Upper lobe of right lung (tissue), 1 donor: ENCODE measurements at regions not wholly inside any gene's neighbourhood (a gene's known extent, or its start where the extent isn't known, plus 50 kb on each side); places are given as distances from the start of the nearest gene placed in this dataset.
A peak's percentile ranks its signal among the peaks of the same experiment; 100 is the strongest.

Source experiments
- ATAC-seq: fragments of 200-7000 bp; cut with Tn5 transposase; one replicate; pipeline ENCODE4 v1.9.1; 2020; ENCODE audit warnings: mild to moderate bottlenecking, moderate library complexity
- DNase-seq: peaks from one replicate; pipeline ENCODE4 v3.0.0-alpha.2; 2020
- H3K27ac ChIP-seq: fragments of 200-600 bp; one replicate; pipeline ENCODE4 v1.8.0; 2022
- H3K27me3 ChIP-seq: fragments of 200-600 bp; one replicate; pipeline ENCODE4 v1.8.0; 2022; ENCODE audit warnings: mild to moderate bottlenecking
- H3K36me3 ChIP-seq: fragments of 200-600 bp; one replicate; pipeline ENCODE4 v1.8.0; 2022
- H3K4me1 ChIP-seq: fragments of 200-600 bp; one replicate; pipeline ENCODE4 v1.8.0; 2022
- H3K4me3 ChIP-seq: fragments of 200-600 bp; one replicate; pipeline ENCODE4 v1.8.0; 2022; ENCODE audit warnings: mild to moderate bottlenecking
- H3K9me3 ChIP-seq: fragments of 200-600 bp; one replicate; pipeline ENCODE4 v1.8.0; 2022
- intact Hi-C: fragments of 100-400 bp; cut with DNase I; formaldehyde crosslinking; loops from one replicate; pipeline ENCODE4 v1.11.0; 2022
- TF ChIP-seq, protein P1 (sequence below): fragments of 200-600 bp; IDR thresholded peaks from one replicate; pipeline ENCODE4 v1.8.0; 2022; ENCODE audit warnings: antibody characterized with exemption
- donor health status: DM: no; HTN: yes; CAD: no; lungs with severe emphysema.

DNA sequence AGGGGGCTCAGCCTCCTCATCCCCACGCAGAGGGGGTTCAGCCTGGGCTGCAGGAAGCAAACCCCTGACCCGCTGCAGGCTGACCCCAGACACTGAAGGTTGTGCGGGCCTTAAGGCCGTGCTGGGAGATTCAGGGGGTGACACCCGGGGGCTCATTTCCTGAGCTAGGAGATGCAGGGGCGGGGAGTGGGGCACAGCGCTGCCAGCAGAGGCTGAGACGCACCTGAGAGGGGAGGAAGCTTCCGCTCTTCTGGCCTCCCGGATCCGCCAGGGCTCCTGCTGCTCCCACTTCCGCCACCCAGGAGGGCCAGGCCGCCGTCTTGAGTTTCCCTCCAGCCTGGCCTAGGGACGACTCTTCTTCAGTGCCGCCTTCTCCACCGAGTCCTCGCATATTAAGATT, 173.2 kb upstream of the FOXF1 start:
- intact Hi-C loops, result no loop called here
- Histone ChIP-seq H3K36me3 (no peaks in the 10 kb centered on the region), H3K4me3 (no peak overlapping the region), H3K27me3 (no peaks in the 10 kb centered on the region), H3K27ac (no peak overlapping the region), H3K4me1 (no peaks in the 10 kb centered on the region), H3K9me3 (no peaks in the 10 kb centered on the region)
- DNase-seq (no peak), ATAC-seq (no peak)
- TF ChIP-seq, protein P1, sequence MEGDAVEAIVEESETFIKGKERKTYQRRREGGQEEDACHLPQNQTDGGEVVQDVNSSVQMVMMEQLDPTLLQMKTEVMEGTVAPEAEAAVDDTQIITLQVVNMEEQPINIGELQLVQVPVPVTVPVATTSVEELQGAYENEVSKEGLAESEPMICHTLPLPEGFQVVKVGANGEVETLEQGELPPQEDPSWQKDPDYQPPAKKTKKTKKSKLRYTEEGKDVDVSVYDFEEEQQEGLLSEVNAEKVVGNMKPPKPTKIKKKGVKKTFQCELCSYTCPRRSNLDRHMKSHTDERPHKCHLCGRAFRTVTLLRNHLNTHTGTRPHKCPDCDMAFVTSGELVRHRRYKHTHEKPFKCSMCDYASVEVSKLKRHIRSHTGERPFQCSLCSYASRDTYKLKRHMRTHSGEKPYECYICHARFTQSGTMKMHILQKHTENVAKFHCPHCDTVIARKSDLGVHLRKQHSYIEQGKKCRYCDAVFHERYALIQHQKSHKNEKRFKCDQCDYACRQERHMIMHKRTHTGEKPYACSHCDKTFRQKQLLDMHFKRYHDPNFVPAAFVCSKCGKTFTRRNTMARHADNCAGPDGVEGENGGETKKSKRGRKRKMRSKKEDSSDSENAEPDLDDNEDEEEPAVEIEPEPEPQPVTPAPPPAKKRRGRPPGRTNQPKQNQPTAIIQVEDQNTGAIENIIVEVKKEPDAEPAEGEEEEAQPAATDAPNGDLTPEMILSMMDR, result no peak

DNA sequence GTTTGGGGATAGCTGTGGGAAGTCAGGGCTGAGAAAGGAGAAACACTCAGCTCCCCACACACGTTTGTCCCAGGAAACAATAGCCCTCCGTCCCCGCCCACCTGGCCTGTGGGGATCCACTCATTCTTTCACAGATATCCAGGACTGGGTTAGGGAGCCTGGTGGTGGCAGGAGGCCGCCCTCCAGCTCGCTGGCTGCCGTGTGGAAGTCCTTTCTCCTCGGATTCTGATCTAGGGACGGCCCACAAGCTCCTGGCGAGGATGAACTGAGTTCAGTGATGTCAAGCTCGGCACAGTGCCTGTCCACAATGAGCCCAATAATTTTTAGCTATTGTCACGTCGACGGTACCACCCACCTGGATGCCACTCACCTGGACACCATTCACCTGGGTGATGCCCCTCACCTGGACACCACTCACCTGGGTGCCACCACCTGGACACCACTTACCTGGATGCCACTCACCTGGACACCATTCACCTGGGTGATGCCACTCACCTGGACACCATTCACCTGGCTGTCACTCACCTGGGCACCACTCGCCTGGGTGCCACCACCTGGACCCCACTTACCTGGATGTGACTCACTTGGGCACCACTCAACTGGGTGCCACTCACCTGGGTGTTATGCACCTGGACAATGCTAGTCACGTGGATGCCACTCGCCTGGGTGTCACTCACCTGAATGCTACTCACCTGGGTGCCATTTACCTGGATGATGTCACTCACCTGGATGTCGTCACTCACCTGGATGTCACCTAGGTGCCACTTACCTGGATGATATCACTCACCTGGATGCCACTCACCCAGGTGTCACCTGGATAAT, 172.5 kb upstream of the FOXF1 start:
- TF ChIP-seq, protein P1, result no peak
- Histone ChIP-seq H3K4me3 (no peak overlapping the region), H3K9me3 (no peaks in the 10 kb centered on the region), H3K36me3 (no peaks in the 10 kb centered on the region), H3K27ac (no peak overlapping the region), H3K4me1 (peaks cover 2% of the 10 kb centered on the region), H3K27me3 (no peaks in the 10 kb centered on the region)
- ATAC-seq, result no peak
- intact Hi-C loops, result no loop called here
- DNase-seq, result no peak

DNA sequence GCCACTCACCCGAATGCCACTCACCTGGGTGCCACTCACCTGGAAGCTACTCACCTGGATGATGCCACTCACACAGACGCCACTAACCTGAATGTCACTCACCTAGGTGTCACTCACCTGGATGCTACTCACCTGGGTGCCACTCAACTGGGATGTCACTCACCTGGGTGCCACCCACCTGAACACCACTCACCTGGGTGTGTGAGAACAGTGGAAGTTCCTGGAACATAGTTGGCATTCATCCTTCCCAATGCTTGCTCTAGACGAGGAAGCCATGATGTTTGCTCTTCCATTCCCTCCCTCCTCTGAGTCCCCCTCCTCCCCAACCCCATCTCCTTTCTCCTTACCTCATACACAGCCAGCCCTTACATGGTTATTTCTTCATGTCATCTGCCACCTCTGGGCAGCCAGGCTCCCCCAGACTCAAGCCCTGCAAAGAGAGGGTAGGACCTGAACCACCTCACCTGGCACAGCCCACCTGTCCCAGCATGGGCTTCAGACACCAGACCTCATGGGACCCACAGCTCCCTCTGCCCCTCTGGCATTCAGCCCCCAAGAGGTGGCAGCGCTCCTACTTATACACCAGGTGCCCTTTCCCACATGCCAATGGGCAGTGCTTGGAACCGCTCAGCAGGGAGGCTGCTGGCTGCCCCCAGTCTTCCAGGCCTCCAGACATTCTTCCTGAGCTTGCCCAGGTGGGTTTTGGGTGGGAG, 171.8 kb upstream of the FOXF1 start:
- DNase-seq (no peak), ATAC-seq (no peak)
- Histone ChIP-seq H3K27me3 (no peaks in the 10 kb centered on the region), H3K9me3 (no peaks in the 10 kb centered on the region), H3K4me1 (peaks cover 6% of the 10 kb centered on the region), H3K27ac (no peak overlapping the region), H3K36me3 (no peaks in the 10 kb centered on the region), H3K4me3 (no peak overlapping the region)
- TF ChIP-seq, protein P1, result no peak
- intact Hi-C loops, result no loop called here

DNA sequence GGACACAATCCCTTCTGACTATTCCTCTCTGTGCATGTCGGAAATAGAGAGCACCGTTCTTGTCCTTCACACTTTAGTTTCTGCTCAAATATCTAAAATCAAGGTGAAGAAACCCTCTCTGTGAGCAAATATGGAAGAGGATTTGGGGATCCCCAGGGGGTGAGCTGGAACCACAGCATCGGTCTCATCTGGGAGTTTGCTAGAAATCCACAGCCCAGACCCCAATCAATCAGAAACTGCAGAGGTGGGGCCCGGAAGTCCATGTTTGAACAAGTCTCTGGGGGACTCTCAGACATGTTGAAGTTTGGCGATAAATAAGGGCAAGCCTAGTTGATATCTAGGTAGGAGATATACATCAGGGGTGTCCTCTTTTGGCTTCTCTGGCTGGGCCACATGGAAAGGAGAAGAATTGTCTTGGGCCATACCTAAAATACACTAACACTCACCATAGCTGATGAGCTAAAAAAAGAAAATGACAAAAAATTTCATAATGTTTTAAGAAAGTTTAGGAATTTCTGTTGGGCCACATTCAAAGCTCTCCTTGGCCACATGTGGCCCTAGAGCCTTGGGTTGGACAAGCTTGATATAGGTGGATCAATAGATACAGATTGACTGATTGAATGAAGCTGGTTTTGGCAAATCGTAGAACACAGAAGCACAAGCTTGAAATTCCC, 168.0 kb upstream of the FOXF1 start:
- H3K27me3 ChIP-seq, result peaks cover under 1% of the 10 kb centered on the region
- no peaks in the 10 kb centered on the region for H3K36me3 ChIP-seq
- TF ChIP-seq, protein P1, result no peak
- no peak overlapping the region for H3K4me3 ChIP-seq
- DNase-seq (no peak), ATAC-seq (no peak)
- H3K9me3 ChIP-seq, result no peaks in the 10 kb centered on the region
- peaks cover 14% of the 10 kb centered on the region for H3K4me1 ChIP-seq
- peak overlapping the region; percentile 61 for H3K27ac ChIP-seq
- intact Hi-C loops, result loop anchor here (10.0 kb wide), 1 partner anchor 173 kb away; the partner anchor contains the start of gene FOXF1

DNA sequence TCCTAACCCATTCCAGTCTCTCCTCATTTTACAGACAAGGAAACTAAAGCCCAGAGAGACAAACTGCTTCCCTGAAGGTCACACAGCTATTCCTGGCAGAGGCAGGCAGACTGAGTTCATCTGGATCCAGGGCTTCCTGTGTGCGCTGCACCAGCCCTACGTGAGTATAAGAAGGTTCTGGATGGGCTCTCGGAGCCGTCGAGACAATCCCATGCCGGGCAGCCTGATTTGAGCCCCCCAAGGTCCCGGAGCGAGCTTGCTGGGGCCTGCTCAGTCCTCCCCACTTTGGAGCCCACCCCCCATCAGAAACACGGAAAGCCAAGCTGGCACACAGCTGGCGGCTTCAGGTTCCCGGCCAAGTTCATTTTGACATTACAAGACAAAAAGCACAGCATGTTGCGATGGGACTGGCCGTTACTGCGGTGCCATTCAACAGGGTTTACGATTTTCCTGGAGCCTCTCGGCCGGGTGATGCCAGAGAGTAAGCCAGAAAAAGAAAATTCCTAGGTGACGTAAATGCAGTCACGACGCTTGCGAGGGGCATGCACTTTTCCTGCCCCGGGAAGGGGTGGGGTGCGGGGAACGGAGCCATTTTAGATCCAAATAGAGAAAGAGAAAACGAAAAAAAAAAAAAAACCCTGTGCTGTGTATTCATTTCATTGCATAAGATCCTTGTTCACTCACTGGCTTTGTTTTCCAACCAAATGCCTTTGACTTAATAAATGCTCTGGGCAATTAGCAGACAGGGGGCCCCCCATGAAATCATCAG, 167.1 kb upstream of the FOXF1 start:
- Histone ChIP-seq H3K9me3 (no peaks in the 10 kb centered on the region), H3K27me3 (peaks cover 7% of the 10 kb centered on the region), H3K4me3 (peak overlapping the region; percentile 25), H3K4me1 (peaks cover 14% of the 10 kb centered on the region), H3K36me3 (no peaks in the 10 kb centered on the region), H3K27ac (peak overlapping the region; percentile 71)
- intact Hi-C loops, result loop anchor here (10.0 kb wide), 1 partner anchor 172 kb away; the partner anchor contains the start of gene FOXF1
- TF ChIP-seq, protein P1, result no peak
- DNase-seq (no peak), ATAC-seq (peak; percentile 14)
